Hepatocyte (in vitro differentiated cells): ENCODE measurements at regions not wholly inside any gene's neighbourhood (a gene's known extent, or its start where the extent isn't known, plus 50 kb on each side); places are given as distances from the start of the nearest gene placed in this dataset.

Experiments used
- DNase-seq: peaks from one replicate; pipeline ENCODE4 v3.0.0-alpha.2; 2016; ENCODE audit warnings: low spot score
- H2AFZ ChIP-seq: fragments of 200-600 bp; sonication (generic); 2 replicates; pipeline ENCODE4 v1.6.0; 2016; ENCODE audit warnings: antibody characterized with exemption, mild to moderate bottlenecking
- H3K27ac ChIP-seq: fragments of 200-600 bp; sonication (generic); 2 replicates; pipeline ENCODE4 v1.5.1; 2016; ENCODE audit warnings: mild to moderate bottlenecking
- H3K27me3 ChIP-seq: fragments of 200-600 bp; sonication (generic); 2 replicates; pipeline ENCODE4 v1.6.1; 2016
- H3K36me3 ChIP-seq: fragments of 200-600 bp; sonication (generic); replicated peaks from 2 replicates; pipeline ENCODE4 v1.5.1; 2016; ENCODE audit warnings: low read depth; ENCODE audit not compliant: insufficient read depth
- H3K4me1 ChIP-seq: fragments of 200-600 bp; sonication (generic); 2 replicates; pipeline ENCODE4 v1.5.1; 2016; ENCODE audit warnings: mild to moderate bottlenecking, moderate library complexity; ENCODE audit not compliant: insufficient read depth
- H3K4me2 ChIP-seq: fragments of 200-600 bp; sonication (generic); 2 replicates; pipeline ENCODE4 v1.6.0; 2016
- H3K4me3 ChIP-seq: fragments of 200-600 bp; sonication (generic); 2 replicates; pipeline ENCODE4 v1.5.1; 2016; ENCODE audit warnings: mild to moderate bottlenecking
- H3K79me2 ChIP-seq: fragments of 200-600 bp; sonication (generic); 2 replicates; pipeline ENCODE4 v1.6.0; 2017; ENCODE audit warnings: mild to moderate bottlenecking
- H3K9me2 ChIP-seq: fragments of 200-600 bp; sonication (generic); replicated peaks from 2 replicates; pipeline ENCODE4 v1.6.0; 2017; ENCODE audit warnings: mild to moderate bottlenecking; ENCODE audit not compliant: insufficient read depth
- H3K9me3 ChIP-seq: fragments of 200-600 bp; sonication (generic); 2 replicates; pipeline ENCODE4 v1.5.1; 2016; ENCODE audit warnings: low read depth, mild to moderate bottlenecking
- H4K20me1 ChIP-seq: fragments of 200-600 bp; sonication (generic); 2 replicates; pipeline ENCODE4 v1.6.0; 2016; ENCODE audit warnings: mild to moderate bottlenecking; ENCODE audit not compliant: insufficient read depth, poor library complexity, severe bottlenecking
- EZH2 ChIP-seq: fragments of 200-600 bp; sonication (generic); IDR thresholded peaks from 2 replicates; pipeline ENCODE4 v1.6.1; 2016; ENCODE audit warnings: antibody characterized with exemption, mild to moderate bottlenecking, borderline replicate concordance
- EZH2phosphoT487 ChIP-seq: fragments of 200-600 bp; sonication (generic); IDR thresholded peaks from one replicate; pipeline ENCODE4 v1.6.1; 2018; ENCODE audit warnings: antibody characterized with exemption, mild to moderate bottlenecking, low read depth, moderate library complexity; ENCODE audit not compliant: unreplicated experiment, severe bottlenecking
- WGBS: methylation state at CpG from one replicate; pipeline ENCODE4 v1.1.6; 2016; ENCODE audit warnings: low lambda C conversion rate; ENCODE audit errors: missing lambda C conversion rate; 5-methylcytosine and 5-hydroxymethylcytosine counted together
- TF ChIP-seq, protein P1 (sequence below): fragments of 200-600 bp; sonication (generic); IDR thresholded peaks from 2 replicates; pipeline ENCODE4 v1.5.1; 2016; ENCODE audit warnings: antibody characterized with exemption, mild to moderate bottlenecking; ENCODE audit not compliant: poor library complexity

GRCh38 chr11:16561150-16561549 lies 177.3 kb upstream of the C11orf58 start:
- Histone ChIP-seq H4K20me1 (no peaks in the 10 kb centered on the region), H2AFZ (no peak overlapping the region), H3K79me2 (peaks cover 9% of the 10 kb centered on the region), H3K27me3 (no peaks in the 10 kb centered on the region), H3K27ac (no peak overlapping the region), H3K4me2 (no peak overlapping the region), H3K4me1 (no peaks in the 10 kb centered on the region), H3K9me2 (no peaks in the 10 kb centered on the region), H3K9me3 (no peaks in the 10 kb centered on the region), H3K4me3 (no peak overlapping the region), H3K36me3 (no peaks in the 10 kb centered on the region)
- no peak for DNase-seq
- no peak for TF ChIP-seq EZH2phosphoT487

DNA sequence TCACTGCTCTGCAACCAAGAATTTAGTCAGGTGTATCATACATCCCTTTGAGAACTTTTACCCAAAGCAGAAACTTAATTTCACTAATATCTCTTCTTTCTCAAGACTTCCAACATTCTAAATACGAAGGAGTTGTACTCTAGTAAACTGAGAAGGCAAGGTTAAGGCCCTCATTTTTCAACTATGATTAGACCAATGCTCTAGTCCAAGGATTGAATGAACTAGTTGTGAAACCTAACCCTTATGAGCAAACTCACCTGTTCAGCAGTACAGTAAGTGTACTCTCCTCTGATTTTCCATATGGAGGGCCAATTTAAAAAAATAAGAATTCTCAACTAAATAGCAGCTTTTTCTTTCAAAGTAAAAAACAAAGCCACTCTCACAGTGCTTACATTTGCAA lies 180.0 kb upstream of the C11orf58 start:
- Histone ChIP-seq H3K4me3 (no peak overlapping the region), H3K4me1 (no peaks in the 10 kb centered on the region), H2AFZ (no peak overlapping the region), H3K27ac (no peak overlapping the region), H3K27me3 (no peaks in the 10 kb centered on the region), H4K20me1 (no peaks in the 10 kb centered on the region), H3K36me3 (no peaks in the 10 kb centered on the region), H3K79me2 (peaks cover 8% of the 10 kb centered on the region), H3K9me3 (no peaks in the 10 kb centered on the region), H3K9me2 (no peaks in the 10 kb centered on the region), H3K4me2 (no peak overlapping the region)
- 83% methylated on average over 1 of the region's 1 CpG for WGBS
- TF ChIP-seq EZH2 (no peak), EZH2phosphoT487 (no peak)
- TF ChIP-seq, protein P1, sequence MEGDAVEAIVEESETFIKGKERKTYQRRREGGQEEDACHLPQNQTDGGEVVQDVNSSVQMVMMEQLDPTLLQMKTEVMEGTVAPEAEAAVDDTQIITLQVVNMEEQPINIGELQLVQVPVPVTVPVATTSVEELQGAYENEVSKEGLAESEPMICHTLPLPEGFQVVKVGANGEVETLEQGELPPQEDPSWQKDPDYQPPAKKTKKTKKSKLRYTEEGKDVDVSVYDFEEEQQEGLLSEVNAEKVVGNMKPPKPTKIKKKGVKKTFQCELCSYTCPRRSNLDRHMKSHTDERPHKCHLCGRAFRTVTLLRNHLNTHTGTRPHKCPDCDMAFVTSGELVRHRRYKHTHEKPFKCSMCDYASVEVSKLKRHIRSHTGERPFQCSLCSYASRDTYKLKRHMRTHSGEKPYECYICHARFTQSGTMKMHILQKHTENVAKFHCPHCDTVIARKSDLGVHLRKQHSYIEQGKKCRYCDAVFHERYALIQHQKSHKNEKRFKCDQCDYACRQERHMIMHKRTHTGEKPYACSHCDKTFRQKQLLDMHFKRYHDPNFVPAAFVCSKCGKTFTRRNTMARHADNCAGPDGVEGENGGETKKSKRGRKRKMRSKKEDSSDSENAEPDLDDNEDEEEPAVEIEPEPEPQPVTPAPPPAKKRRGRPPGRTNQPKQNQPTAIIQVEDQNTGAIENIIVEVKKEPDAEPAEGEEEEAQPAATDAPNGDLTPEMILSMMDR, result no peak
- DNase-seq, result no peak

DNA sequence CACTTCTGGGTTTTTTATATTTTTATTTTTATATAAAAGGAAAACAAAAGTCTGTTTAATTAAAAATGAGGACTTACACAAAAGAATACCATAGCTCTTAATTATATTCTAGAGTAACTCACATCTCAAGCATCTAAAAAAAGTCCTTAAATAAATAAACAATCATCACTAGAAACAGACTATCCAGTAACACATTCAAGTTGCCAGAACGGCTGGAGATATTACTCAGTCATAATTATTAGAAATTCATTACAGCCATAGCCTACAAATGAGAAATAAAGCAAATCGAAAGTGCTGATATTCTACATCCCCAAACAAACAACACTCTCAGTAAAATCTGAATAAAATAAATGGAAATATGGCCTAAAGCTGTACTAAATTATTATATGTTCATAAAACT lies 182.5 kb upstream of the C11orf58 start:
- H2AFZ ChIP-seq, result no peak overlapping the region
- 82% methylated on average over 2 of the region's 2 CpGs for WGBS

DNA sequence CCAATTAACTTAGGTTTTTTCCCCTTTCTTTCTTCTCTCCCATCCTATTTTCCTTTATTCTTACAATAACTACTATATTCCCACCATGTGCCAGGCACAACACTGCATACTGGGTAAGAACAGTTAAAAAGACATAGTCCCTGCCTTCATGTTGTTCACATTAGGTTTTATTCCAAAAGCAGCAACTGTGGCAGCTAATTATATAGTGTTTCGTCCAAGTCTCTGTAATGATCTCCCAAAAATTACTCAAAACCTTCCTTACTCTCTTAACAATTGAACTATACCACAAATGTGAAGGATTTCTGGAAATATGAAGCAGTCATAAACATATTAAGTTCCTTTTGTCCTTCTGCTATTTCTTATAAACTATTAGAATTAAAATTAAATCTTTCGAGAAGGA lies 184.1 kb upstream of the C11orf58 start:
- Histone ChIP-seq H3K4me3 (no peak overlapping the region), H3K27ac (no peak overlapping the region), H3K79me2 (peaks cover 8% of the 10 kb centered on the region), H3K27me3 (no peaks in the 10 kb centered on the region), H2AFZ (no peak overlapping the region), H4K20me1 (no peaks in the 10 kb centered on the region), H3K36me3 (no peaks in the 10 kb centered on the region), H3K9me3 (no peaks in the 10 kb centered on the region), H3K4me2 (no peak overlapping the region), H3K9me2 (no peaks in the 10 kb centered on the region), H3K4me1 (no peaks in the 10 kb centered on the region)
- TF ChIP-seq, protein P1, result no peak
- TF ChIP-seq EZH2phosphoT487 (no peak), EZH2 (no peak)
- 98% methylated on average over 2 of the region's 2 CpGs for WGBS
- DNase-seq, result no peak

More for the DNA sequence above, 182.5 kb upstream of the C11orf58 start:
- Histone ChIP-seq H4K20me1 (no peaks in the 10 kb centered on the region), H3K4me2 (no peak overlapping the region), H3K79me2 (peaks cover 8% of the 10 kb centered on the region), H3K9me2 (no peaks in the 10 kb centered on the region), H3K27ac (no peak overlapping the region), H3K4me1 (no peaks in the 10 kb centered on the region), H3K36me3 (no peaks in the 10 kb centered on the region), H3K27me3 (no peaks in the 10 kb centered on the region), H3K9me3 (no peaks in the 10 kb centered on the region), H3K4me3 (no peak overlapping the region)
- no peak for DNase-seq
- TF ChIP-seq EZH2, result no peak
- TF ChIP-seq, protein P1, result no peak
- no peak for TF ChIP-seq EZH2phosphoT487
